ENCODE measurements at regions not wholly inside any gene's neighbourhood (a gene's known extent, or its start where the extent isn't known, plus 50 kb on each side); places are given as distances from the start of the nearest gene placed in this dataset.
A peak's percentile ranks its signal among the peaks of the same experiment; 100 is the strongest.
"Not testable (repeated sequence)": the region's sequence is repeated elsewhere in the genome, so short reads cannot be mapped to it uniquely, and the experiment has no call there.

GRCh38 chr6:4368649-4369048 lies 233.3 kb upstream of the ECI2 start:
- no peak for DNase-seq

DNA sequence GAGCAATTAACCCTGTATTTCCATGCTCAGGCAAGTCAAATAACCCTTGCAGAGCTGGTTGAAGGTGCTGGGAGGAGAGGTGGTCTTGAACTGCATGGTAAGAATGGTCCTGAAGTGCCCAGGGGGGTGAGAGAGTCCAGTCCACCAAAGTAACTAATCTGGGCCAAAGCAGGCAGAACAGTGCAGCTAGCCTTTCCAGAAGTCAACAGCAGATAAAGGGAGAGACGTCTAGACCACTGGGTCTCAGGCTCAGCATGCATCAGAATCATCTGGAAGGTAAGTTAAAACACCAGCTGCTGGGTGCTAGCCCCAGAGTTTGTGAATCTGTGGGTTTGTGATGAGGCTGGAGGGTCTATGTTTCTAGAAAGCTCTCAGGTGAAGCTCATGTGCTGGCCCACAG lies 232.3 kb upstream of the ECI2 start:
- DNase-seq: no peak

GRCh38 chr6:4366635-4367395 lies 231.4 kb upstream of the ECI2 start:
- no peak for DNase-seq

DNA sequence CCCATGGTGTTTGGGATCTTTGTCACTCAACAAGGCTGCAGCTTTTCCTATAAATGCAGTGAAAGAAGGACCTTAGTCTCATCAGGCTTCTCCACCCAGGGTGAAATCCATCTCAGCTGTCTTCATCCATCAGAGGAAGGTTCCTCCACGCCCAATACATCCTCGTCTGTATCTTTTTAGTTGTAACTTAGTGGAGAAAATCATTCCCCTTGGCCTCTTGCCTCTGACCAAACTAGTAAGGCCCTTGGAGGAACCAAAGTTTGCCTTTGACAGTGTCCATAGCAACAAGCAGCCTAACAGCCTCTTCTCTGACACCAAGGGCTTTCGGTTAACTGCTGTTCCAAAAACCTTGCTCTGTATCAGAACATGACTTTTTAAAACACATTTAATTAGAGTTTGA lies 230.3 kb upstream of the ECI2 start:
- no peak for DNase-seq

- DNase-seq: no peak
Observed at GRCh38 chr6:4364711-4365110, 229.3 kb upstream of the ECI2 start.

DNA sequence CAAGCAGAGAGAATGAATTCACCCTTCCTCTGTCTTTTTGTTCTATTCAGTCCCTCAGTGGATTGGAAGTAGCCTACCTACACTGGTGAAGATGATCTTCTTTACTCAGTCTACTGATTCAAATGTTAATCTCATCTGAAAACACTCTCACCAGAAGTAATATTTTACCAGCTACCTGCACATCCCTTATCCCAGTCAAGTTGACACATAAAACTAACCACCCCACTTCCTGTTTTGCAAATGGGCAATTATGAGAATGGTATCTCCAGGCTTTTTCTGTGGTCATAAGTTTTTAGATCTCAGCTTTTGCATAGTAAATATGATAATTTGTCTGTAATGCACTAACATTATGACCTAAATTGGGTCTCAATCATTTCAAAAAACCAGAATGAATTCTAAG lies 228.8 kb upstream of the ECI2 start:
- DNase-seq: no peak

DNA sequence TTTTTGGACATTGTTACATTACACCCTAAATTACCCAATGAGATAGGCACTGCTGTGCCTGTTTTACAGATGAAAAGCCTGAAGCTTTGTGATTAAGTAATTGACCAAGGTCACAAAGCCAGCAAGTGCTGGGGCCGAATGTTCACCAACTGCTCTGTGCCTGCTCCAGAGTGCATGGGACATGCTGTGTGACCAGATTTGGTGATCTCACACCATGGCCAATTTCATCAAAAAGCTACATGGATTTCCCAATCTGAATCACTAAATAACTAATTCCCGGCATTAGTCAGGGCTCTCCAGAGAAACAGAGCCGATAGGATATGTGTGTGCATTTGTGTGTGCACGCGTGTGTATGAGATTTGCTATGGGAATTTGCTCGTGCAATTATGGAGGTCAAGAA lies 228.3 kb upstream of the ECI2 start:
- no peak for DNase-seq

DNA sequence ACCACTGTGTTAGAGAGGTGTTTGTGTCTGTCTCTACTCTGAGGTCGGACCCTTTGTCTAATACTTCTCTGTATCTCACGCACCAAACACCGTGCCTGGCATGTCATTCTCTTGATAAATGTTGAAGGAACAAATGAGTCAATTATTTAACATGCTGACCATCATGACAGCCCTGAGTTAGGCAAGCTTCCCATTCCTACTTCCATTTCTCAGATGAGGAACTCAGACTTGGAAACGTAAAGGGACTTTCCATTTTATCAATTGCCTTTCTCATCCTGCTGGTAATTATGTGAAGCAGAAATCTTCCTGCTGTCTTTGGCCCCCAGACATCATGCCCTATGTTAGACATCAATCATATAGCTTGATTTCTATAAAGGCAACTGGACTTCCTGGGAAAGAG lies 227.0 kb upstream of the ECI2 start:
- DNase-seq: no peak

DNA sequence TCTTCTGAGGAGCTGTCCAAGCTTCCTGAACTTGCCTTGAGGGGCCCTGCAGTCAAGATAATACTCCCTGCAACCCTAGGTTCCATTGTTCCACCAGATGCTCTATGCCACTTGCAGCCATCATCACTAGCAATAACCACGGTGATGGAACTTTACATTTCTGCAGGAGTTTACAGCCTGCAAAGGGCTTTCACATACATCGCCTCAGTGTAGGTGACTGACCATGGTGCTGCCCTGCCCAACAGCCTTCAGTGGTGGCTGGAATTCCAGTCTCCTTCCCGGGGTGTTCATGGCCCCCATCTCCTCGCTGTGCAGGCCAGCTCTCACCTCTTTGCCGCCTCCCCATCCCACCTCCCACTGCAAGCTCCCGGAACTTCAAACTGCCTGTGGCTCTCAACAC lies 225.5 kb upstream of the ECI2 start:
- DNase-seq: no peak

GRCh38 chr6:4359108-4359730 lies 223.8 kb upstream of the ECI2 start:
- no peak for DNase-seq

GRCh38 chr6:4358414-4359107 lies 223.2 kb upstream of the ECI2 start:
- DNase-seq: peak; percentile 99

DNA sequence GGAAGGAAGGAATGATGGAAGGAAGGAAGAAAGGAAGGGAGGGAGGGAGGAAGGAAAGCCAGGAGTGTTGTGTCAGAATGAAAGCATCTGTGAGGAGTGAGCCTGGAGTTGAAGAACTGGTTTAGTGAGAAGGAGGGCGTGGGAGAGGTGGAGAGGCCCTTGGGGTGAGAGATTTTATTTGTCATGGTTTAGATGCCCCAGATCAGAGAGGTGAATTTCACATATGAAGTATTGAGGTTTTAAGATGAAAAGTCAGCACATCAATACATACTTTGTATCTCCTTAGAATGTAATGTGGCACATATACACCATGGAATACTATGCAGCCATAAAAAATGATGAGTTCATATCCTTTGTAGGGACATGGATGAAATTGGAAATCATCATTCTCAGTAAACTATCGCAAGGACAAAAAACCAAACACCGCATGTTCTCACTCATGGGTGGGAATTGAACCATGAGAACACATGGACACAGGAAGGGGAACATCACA lies 222.3 kb upstream of the ECI2 start:
- not testable (repeated sequence) for DNase-seq

DNA sequence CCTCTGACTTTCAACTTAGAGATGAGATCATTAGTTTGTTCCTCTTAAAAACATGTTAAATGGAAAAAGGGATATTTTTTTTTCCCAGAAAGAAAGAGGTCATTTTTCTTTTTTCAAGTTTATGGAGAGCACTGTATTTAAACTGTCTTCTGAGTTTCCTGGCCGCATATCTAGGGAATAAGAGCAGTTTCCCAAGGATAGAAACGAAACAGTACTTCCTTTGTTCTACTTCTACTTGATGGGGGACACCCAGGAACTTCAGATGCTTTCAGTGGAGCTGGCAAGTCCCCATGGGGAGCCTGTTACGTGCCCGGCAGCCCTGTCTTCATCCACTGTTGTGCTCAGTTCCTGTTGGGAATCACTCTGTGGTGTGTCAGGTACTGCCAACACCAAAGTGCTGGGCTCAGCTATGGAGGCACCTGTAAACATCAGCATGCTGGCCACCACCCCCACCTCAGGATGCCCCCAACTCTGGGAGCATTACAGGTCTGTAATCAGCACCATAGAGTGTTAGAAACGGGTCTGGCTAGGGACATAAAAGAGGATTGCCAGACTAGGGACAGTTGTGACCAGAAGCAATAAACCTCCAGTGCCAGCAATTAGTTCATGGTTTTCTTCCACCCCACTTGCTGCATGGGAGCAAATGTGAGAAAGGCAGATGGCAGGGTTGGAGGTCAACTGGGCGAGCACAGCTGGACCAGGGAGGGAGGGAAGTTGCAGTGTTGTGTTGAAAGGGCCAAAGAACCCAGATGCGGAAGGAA lies 221.7 kb upstream of the ECI2 start:
- no peak for DNase-seq

DNA sequence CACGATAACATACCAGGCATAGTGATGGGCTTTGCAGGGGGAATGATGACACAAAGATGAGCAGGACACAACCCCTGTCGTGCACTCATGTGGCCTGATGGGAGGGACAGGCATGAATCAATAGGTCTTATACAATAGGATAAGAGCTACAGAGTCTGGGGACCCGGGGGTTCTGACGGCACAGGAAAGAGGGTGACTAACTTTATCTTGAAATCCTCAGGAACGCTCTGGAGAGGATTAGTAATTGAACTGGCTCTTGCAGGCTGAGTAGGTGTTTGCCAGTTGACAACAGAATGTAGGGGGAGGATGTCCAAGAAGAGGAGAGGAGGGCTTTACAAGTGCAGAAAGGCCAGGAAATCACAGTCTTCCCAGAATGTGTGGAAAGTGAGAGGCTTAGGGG lies 219.9 kb upstream of the ECI2 start:
- DNase-seq: peak; percentile 70

GRCh38 chr6:4354181-4354580 lies 218.8 kb upstream of the ECI2 start:
- no peak for DNase-seq

- peak; percentile 25 for DNase-seq
Observed at GRCh38 chr6:4352731-4353130, 217.4 kb upstream of the ECI2 start.

- DNase-seq: no peak
Observed at GRCh38 chr6:4352322-4352669, 216.9 kb upstream of the ECI2 start.

GRCh38 chr6:4351520-4352321 lies 216.3 kb upstream of the ECI2 start:
- peak; percentile 91 for DNase-seq

- peak; percentile 98 for DNase-seq
Observed at GRCh38 chr6:4350567-4351519, 215.5 kb upstream of the ECI2 start.

DNA sequence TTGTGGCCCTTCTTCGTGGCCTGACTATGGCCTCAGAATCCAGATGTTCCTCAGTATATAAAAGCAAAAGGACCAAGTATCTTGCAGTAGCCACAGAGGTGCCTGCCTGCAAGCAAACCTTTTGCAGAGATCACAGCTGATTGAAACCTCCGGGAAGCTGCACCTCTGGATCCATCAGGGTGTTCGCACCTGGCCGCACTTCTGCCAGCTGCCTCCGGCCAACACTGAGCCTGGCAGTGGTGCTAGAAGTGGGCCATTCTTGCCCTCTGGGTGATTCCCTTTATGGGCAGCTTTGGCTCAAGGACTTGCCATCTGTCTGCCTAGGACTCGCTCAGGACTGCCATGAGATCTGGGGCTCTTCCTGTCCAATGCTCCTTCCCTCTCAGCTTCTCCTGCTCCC lies 214.6 kb upstream of the ECI2 start:
- no peak for DNase-seq

DNA sequence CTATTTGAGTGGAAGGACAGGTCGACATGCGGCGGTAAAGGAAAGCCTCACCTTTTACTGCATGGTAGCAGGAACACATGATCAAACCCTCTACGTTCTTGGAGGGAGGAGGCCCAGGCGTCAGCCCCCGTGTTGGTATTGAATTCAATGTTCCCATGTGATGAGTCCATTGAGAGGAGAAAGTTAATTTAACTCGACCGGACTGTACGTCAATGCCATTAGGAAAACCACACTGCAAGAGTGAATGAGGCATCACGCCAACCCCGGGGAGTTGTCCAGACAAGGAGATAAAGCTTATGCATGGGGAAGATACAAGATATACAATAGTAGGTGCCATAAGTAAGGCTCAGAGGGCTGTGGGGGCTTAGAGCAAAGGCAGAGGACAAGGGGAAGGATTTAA lies 213.9 kb upstream of the ECI2 start:
- DNase-seq: no peak
